HFF-Myc (cell line): ENCODE measurements at regions not wholly inside any gene's neighbourhood (a gene's known extent, or its start where the extent isn't known, plus 50 kb on each side); places are given as distances from the start of the nearest gene placed in this dataset.

ENCODE experiments used
- DNase-seq: peaks from one replicate; pipeline ENCODE4 v3.0.0-alpha.2; 2011; ENCODE audit warnings: low read depth; ENCODE audit errors: extremely low read depth
- H3K4me3 ChIP-seq: replicated peaks from 2 replicates; pipeline ENCODE4 v1.5.1; 2011; ENCODE audit warnings: low read depth, mild to moderate bottlenecking, control low read depth, low read length
- TF ChIP-seq, protein P1 (sequence below): IDR thresholded peaks from 2 replicates; pipeline ENCODE4 v1.5.1; 2012; ENCODE audit warnings: mild to moderate bottlenecking, low read depth, low read length, control low read depth; ENCODE audit errors: missing control alignments

GRCh38 chr11:110526323-110526722 is 96.6 kb downstream of the FDX1 start:
- no peak for DNase-seq
- TF ChIP-seq, protein P1, sequence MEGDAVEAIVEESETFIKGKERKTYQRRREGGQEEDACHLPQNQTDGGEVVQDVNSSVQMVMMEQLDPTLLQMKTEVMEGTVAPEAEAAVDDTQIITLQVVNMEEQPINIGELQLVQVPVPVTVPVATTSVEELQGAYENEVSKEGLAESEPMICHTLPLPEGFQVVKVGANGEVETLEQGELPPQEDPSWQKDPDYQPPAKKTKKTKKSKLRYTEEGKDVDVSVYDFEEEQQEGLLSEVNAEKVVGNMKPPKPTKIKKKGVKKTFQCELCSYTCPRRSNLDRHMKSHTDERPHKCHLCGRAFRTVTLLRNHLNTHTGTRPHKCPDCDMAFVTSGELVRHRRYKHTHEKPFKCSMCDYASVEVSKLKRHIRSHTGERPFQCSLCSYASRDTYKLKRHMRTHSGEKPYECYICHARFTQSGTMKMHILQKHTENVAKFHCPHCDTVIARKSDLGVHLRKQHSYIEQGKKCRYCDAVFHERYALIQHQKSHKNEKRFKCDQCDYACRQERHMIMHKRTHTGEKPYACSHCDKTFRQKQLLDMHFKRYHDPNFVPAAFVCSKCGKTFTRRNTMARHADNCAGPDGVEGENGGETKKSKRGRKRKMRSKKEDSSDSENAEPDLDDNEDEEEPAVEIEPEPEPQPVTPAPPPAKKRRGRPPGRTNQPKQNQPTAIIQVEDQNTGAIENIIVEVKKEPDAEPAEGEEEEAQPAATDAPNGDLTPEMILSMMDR, result no peak
- H3K4me3 ChIP-seq, result no peak overlapping the region
